ENCODE measurements at regions not wholly inside any gene's neighbourhood (a gene's known extent, or its start where the extent isn't known, plus 50 kb on each side); places are given as distances from the start of the nearest gene placed in this dataset.

DNA sequence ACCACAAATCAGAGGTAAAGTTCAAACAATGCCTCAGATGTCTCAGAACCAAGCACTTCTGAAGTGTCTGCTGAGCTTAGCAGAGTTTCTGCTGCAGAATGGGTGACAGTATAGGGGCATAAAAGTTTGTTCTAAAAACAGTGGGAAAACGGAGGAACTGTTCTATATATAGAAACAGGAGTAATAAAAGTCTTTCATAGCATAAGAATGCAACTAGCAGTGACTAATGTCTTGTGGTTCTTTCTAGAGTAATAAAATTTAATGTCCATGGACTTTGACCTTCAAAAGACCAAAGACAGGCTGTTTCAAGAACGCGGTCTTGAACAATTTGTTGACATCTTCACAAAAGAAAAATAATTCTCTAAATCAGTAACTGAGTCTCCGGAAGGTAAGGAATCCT, 107.5 kb upstream of the FAR2 start:
- Histone ChIP-seq H3K4me3 (no peak overlapping the region), H2AFZ (ENCODE audit: control insufficient read depth, low read depth, low read length) (no peak overlapping the region), H3K9me3 (replicated peaks; ENCODE audit: control insufficient read depth, insufficient read depth, low read length) (no peaks in the 10 kb centered on the region), H3K36me3 (ENCODE audit: control insufficient read depth in 2 of 2, insufficient read depth in 2 of 2, low read length in 1 of 2) (no peaks in the 10 kb centered on the region), H3K4me2 (ENCODE audit: control insufficient read depth, insufficient read depth) (no peak overlapping the region), H3K79me2 (ENCODE audit: control insufficient read depth, insufficient read depth, low read length) (no peaks in the 10 kb centered on the region), H3K4me1 (ENCODE audit: control insufficient read depth, insufficient read depth, low read length) (no peaks in the 10 kb centered on the region), H3K9ac (ENCODE audit: control insufficient read depth, insufficient read depth, low read length) (no peak overlapping the region), H4K20me1 (ENCODE audit: control insufficient read depth, insufficient read depth) (no peaks in the 10 kb centered on the region), H3K27me3 (replicated peaks in 1 of 2; ENCODE audit: control insufficient read depth in 2 of 2, insufficient read depth in 2 of 2, low read length in 1 of 2) (no peaks in the 10 kb centered on the region), H3K27ac (ENCODE audit: control insufficient read depth, insufficient read depth) (no peak overlapping the region)
- RAD21 ChIA-PET (ENCODE audit: unreplicated experiment) = no interaction called here
- POLR2A ChIA-PET = no interaction called here
- SMC1A ChIA-PET (ENCODE audit: uncharacterized antibody, unreplicated experiment) = interaction anchor here (1.5 kb wide), 1 partner anchor 31 kb away, joined by 3 read pairs; no protein-coding TSS in a partner anchor
- FAIRE-seq (no peak), ATAC-seq (peak; percentile 70), DNase-seq (ENCODE audit: low read depth, low spot score) (no peak)
- 55% methylated on average over 4 of the region's 4 CpGs for WGBS (ENCODE audit: insufficient coverage, insufficient replicate concordance, low lambda C conversion rate, missing lambda C conversion rate)
- intact Hi-C loops (cut with micrococcal nuclease; ENCODE audit: unreplicated experiment) (no loop called here), in situ Hi-C loops (cut with MboI) (no loop called here)
- CTCF ChIA-PET = interaction anchor here (0.6 to 1.6 kb wide), 2 partner anchors 15 to 276 kb away, joined by 3 to 6 read pairs; no protein-coding TSS in a partner anchor
- TF ChIP-seq ESRRA (IDR thresholded peaks at IDR 0.05; ENCODE audit: low read length) (no peak), DPF2 (IDR thresholded peaks at IDR 0.05) (peak; percentile 69), TBL1XR1 (IDR thresholded peaks at IDR 0.05; ENCODE audit: low read depth, low read length) (no peak), STAT1 (conservative IDR thresholded peaks at IDR 0.05) (no peak), IKZF2 (IDR thresholded peaks at IDR 0.05) (peak; percentile 45 to 61; a peak in 3 of 4 replicates), MEF2B (IDR thresholded peaks at IDR 0.05; ENCODE audit: partially characterized antibody, poor library complexity, severe bottlenecking) (peak; percentile 52), NFYB (IDR thresholded peaks at IDR 0.05; ENCODE audit: insufficient read depth, low read depth, low read length) (no peak), NBN (IDR thresholded peaks at IDR 0.05) (no peak; the same call in 1 of the 2 replicates), MTA2 (IDR thresholded peaks at IDR 0.05; ENCODE audit: low read depth) (peak; percentile 65; the same call in 1 of the 2 replicates), IKZF1 (conservative IDR thresholded peaks at IDR 0.05) (peak; percentile 67), BMI1 (IDR thresholded peaks at IDR 0.05; ENCODE audit: borderline replicate concordance) (0 out of 2 replicates have a peak, but pooled peaks have one; percentile 13), NR2F1 (conservative IDR thresholded peaks at IDR 0.05) (0 out of 2 replicates have a peak, but pooled peaks have one; percentile 21), HDGF (IDR thresholded peaks at IDR 0.05) (no peak), ATF7 (IDR thresholded peaks at IDR 0.05; ENCODE audit: low read depth) (peak; percentile 32; the same call in 1 of the 2 replicates), WRNIP1 (IDR thresholded peaks at IDR 0.05; ENCODE audit: borderline replicate concordance, low read depth, low read length) (no peak)
- TF ChIP-seq, protein P1, sequence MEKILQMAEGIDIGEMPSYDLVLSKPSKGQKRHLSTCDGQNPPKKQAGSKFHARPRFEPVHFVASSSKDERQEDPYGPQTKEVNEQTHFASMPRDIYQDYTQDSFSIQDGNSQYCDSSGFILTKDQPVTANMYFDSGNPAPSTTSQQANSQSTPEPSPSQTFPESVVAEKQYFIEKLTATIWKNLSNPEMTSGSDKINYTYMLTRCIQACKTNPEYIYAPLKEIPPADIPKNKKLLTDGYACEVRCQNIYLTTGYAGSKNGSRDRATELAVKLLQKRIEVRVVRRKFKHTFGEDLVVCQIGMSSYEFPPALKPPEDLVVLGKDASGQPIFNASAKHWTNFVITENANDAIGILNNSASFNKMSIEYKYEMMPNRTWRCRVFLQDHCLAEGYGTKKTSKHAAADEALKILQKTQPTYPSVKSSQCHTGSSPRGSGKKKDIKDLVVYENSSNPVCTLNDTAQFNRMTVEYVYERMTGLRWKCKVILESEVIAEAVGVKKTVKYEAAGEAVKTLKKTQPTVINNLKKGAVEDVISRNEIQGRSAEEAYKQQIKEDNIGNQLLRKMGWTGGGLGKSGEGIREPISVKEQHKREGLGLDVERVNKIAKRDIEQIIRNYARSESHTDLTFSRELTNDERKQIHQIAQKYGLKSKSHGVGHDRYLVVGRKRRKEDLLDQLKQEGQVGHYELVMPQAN (conservative IDR thresholded peaks at IDR 0.05) = no peak
- no TSS peak for BruUV-seq (replicated peaks)
